HepG2 (cell line): ENCODE measurements at regions not wholly inside any gene's neighbourhood (a gene's known extent, or its start where the extent isn't known, plus 50 kb on each side); places are given as distances from the start of the nearest gene placed in this dataset.

Experiments used
- ATAC-seq: fragments of 200-7000 bp; cut with Tn5 transposase; 3 replicates; pipeline ENCODE4 v1.9.1; 2020; ENCODE audit warnings: mild to moderate bottlenecking, moderate library complexity
- BruUV-seq: library from RNA; stranded (reverse); fragments of 400-500 nt; replicated peaks from 2 replicates; lab custom pipeline; 2021; lab: Mats Ljungman, UMichigan
- CTCF ChIA-PET: fragments of 300-600 bp; formaldehyde crosslinking; extraction: SDS; loops from one replicate; lab custom pipeline; 2021; ENCODE audit warnings: low total read pairs, inconsistent platforms, low intra/inter-chr PET ratio; lab: Yijun Ruan, JAX
- POLR2A ChIA-PET: fragments of 350-600 bp; sonication (Branson Sonifier 250); formaldehyde crosslinking; loops from one replicate; lab custom pipeline; 2020; ENCODE audit warnings: antibody characterized with exemption, inconsistent platforms; lab: Yijun Ruan, JAX
- DNase-seq: peaks from one replicate; pipeline ENCODE4 v3.0.0-alpha.2; 2015; ENCODE audit warnings: low spot score
- FAIRE-seq: peaks from 3 replicates; lab custom pipeline; 2011; peaks lifted over from hg19 to GRCh38; lab: Jason Lieb, UNC
- H2AFZ ChIP-seq: one replicate; pipeline ENCODE4 v1.6.1; 2011; ENCODE audit warnings: low read length, inconsistent platforms
- H3K27ac ChIP-seq: fragments of 300-600 bp; 3 replicates; pipeline ENCODE4 v1.8.0; 2011; ENCODE audit warnings: mixed run types, mild to moderate bottlenecking, mixed read lengths, low read length, inconsistent platforms; ENCODE audit not compliant: insufficient read depth; ENCODE audit errors: extremely low read length
- H3K27me3 ChIP-seq, 2 experiments: fragments of 200-600 bp in 1 of 2; 2 replicates in 1 of 2; 3 replicates in 1 of 2; pipeline versions ENCODE4 v1.6.0 to v1.8.0; 2011; ENCODE audit warnings: low read length in 2 of 2, mild to moderate bottlenecking in 2 of 2, moderate library complexity in 2 of 2, inconsistent platforms in 1 of 2; ENCODE audit not compliant: insufficient read depth in 2 of 2, control insufficient read depth in 1 of 2
- H3K36me3 ChIP-seq, 2 experiments: fragments of 200-600 bp in 1 of 2; replicated peaks in 1 of 2; 2 replicates in 1 of 2; 3 replicates in 1 of 2; pipeline versions ENCODE4 v1.5.1 to v1.8.0; 2011; ENCODE audit warnings: low read length in 2 of 2, inconsistent platforms in 1 of 2; ENCODE audit not compliant: insufficient read depth in 2 of 2, control insufficient read depth in 1 of 2
- H3K4me1 ChIP-seq: 2 replicates; pipeline ENCODE4 v1.5.1; 2012; ENCODE audit warnings: low read length, inconsistent platforms; ENCODE audit not compliant: insufficient read depth
- H3K4me2 ChIP-seq: 2 replicates; pipeline ENCODE4 v1.6.0; 2011; ENCODE audit warnings: low read depth, low read length, inconsistent platforms
- H3K4me3 ChIP-seq, 3 experiments: fragments of 200-600 bp in 1 of 3; sonication (generic), shearing (Covaris generic) in 1 of 3; replicated peaks in 1 of 3; 2 replicates each; pipeline ENCODE4 v1.5.1; 2011 to 2016; ENCODE audit warnings: low read length in 3 of 3, inconsistent platforms in 2 of 3, low read depth in 2 of 3, mild to moderate bottlenecking in 2 of 3, control low read depth in 1 of 3, mixed read lengths in 1 of 3; ENCODE audit not compliant: insufficient read depth in 1 of 3
- H3K79me2 ChIP-seq: one replicate; pipeline ENCODE4 v1.6.1; 2011; ENCODE audit warnings: low read length, inconsistent platforms; ENCODE audit not compliant: insufficient read depth
- H3K9ac ChIP-seq: 2 replicates; pipeline ENCODE4 v1.6.0; 2011; ENCODE audit warnings: mild to moderate bottlenecking, low read depth, low read length, inconsistent platforms; ENCODE audit not compliant: insufficient read depth
- H3K9me3 ChIP-seq: 2 replicates; pipeline ENCODE4 v1.5.1; 2012; ENCODE audit warnings: mild to moderate bottlenecking, low read length
- H4K20me1 ChIP-seq: 2 replicates; pipeline ENCODE4 v1.6.0; 2011; ENCODE audit warnings: inconsistent platforms, mild to moderate bottlenecking, low read length, moderate library complexity; ENCODE audit not compliant: insufficient read depth
- ARID3A ChIP-seq: IDR thresholded peaks from 2 replicates; pipeline ENCODE4 v1.6.1; 2012; ENCODE audit warnings: low read depth, low read length, improper control_type of control experiment
- EP300 ChIP-seq, 3 experiments: sonication (generic) in 1 of 3; formaldehyde crosslinking in 1 of 3; IDR thresholded peaks; 2 replicates each; pipeline versions ENCODE4 v1.5.1 to v1.6.1; 2011 to 2020; ENCODE audit warnings: low read depth in 2 of 3, low read length in 2 of 3, borderline replicate concordance in 1 of 3, improper control_type of control experiment in 1 of 3, mild to moderate bottlenecking in 1 of 3, missing genetic modification reagents in 1 of 3, moderate library complexity in 1 of 3
- FOXA3 ChIP-seq: IDR thresholded peaks from 2 replicates; pipeline ENCODE4 v1.6.1; 2016; ENCODE audit warnings: missing genetic modification reagents, missing compliant biosample characterization
- GFI1 ChIP-seq: sonication (generic); formaldehyde crosslinking; IDR thresholded peaks from 2 replicates; pipeline ENCODE4 v1.5.0; 2020; ENCODE audit warnings: missing genetic modification reagents, mild to moderate bottlenecking, borderline replicate concordance
- MXD3 ChIP-seq: IDR thresholded peaks from 2 replicates; pipeline ENCODE4 v1.6.1; 2016; ENCODE audit warnings: mild to moderate bottlenecking, missing biosample characterization, missing genetic modification reagents
- NFE2L2 ChIP-seq: fragments of 150-350 bp; IDR thresholded peaks from 2 replicates; pipeline ENCODE4 v1.6.1; 2014; ENCODE audit warnings: low read length
- SMAD9 ChIP-seq: sonication (generic); formaldehyde crosslinking; IDR thresholded peaks from 2 replicates; pipeline ENCODE4 v1.5.1; 2020; ENCODE audit warnings: mild to moderate bottlenecking, missing genetic modification reagents
- SOX5 ChIP-seq: IDR thresholded peaks from 2 replicates; pipeline ENCODE4 v1.6.1; 2016; ENCODE audit warnings: borderline replicate concordance
- SOX6 ChIP-seq, 2 experiments: fragments of 450-650 bp in 1 of 2; sonication (generic) in 1 of 2; formaldehyde crosslinking in 1 of 2; IDR thresholded peaks; 2 replicates each; pipeline versions ENCODE4 v1.4.0 to v1.6.1; 2017 to 2020; ENCODE audit warnings: antibody characterized with exemption in 1 of 2, mild to moderate bottlenecking in 1 of 2, missing genetic modification reagents in 1 of 2
- ZBTB34 ChIP-seq: sonication (generic); formaldehyde crosslinking; IDR thresholded peaks from 2 replicates; pipeline ENCODE4 v1.8.0; 2022; ENCODE audit warnings: mild to moderate bottlenecking, missing genetic modification reagents
- ZHX2 ChIP-seq, 2 experiments: sonication (generic) in 1 of 2; formaldehyde crosslinking in 1 of 2; IDR thresholded peaks; 2 replicates each; pipeline versions ENCODE4 v1.6.1 to v1.9.0; 2014 to 2022; ENCODE audit warnings: antibody characterized with exemption in 1 of 2, borderline replicate concordance in 1 of 2, inconsistent platforms in 1 of 2, low read depth in 1 of 2, missing genetic modification reagents in 1 of 2
- ZNF891 ChIP-seq: sonication (generic); formaldehyde crosslinking; IDR thresholded peaks from 2 replicates; pipeline ENCODE4 v1.5.0; 2020; ENCODE audit warnings: mild to moderate bottlenecking, missing genetic modification reagents
- WGBS: methylation state at CpG from one replicate; pipeline ENCODE4 v1.1.6; 2017; ENCODE audit warnings: low lambda C conversion rate; 5-methylcytosine and 5-hydroxymethylcytosine counted together
- in situ Hi-C: cut with HindIII; loops from 2 replicates; pipeline ENCODE4 v1.10.0; 2017; ENCODE audit warnings: low pct_unique_long_range_greater_than_20kb; ENCODE audit not compliant: extremely low pct_ligation_motif_present
- intact Hi-C: fragments of 100-400 bp; cut with micrococcal nuclease; formaldehyde crosslinking; loops from one replicate; pipeline ENCODE4 v1.10.0; 2022; ENCODE audit not compliant: unreplicated experiment

GRCh38 chr6:82086944-82087343 is 160.6 kb downstream of the IBTK start:
- DNase-seq (peak; percentile 81), ATAC-seq (peak; percentile 24; the same call in 1 of the 3 replicates), FAIRE-seq (peak; percentile 71)
- CTCF ChIA-PET = no interaction called here
- Histone ChIP-seq H2AFZ (no peak overlapping the region), H3K79me2 (peaks cover 5% of the 10 kb centered on the region), H3K36me3 (no peaks in the 10 kb centered on the region), H3K4me2 (no peak overlapping the region), H3K9me3 (no peaks in the 10 kb centered on the region), H3K9ac (0 out of 2 replicates have a peak overlapping the region, but pooled peaks have one; percentile 26), H3K27me3 (no peaks in the 10 kb centered on the region), H4K20me1 (no peaks in the 10 kb centered on the region), H3K4me3 (no peak overlapping the region), H3K27ac (peak overlapping the region; percentile 79), H3K4me1 (peaks cover 89% of the 10 kb centered on the region)
- WGBS = 9% methylated on average over 2 of the region's 2 CpGs
- in situ Hi-C loops (no loop called here), intact Hi-C loops (loop anchor here (10.0 kb wide), 1 partner anchor 158 kb away; the partner anchor contains the start of gene IBTK)
- POLR2A ChIA-PET = interaction anchor here (0.6 to 1.1 kb wide), 4 partner anchors 10 to 335 kb away, joined by 3 to 5 read pairs (median 4); partner anchors contain the start of gene TENT5A
- no TSS peak for BruUV-seq
- TF ChIP-seq SOX6 (IDR thresholded peaks at IDR 0.05) = no peak
- 0 out of 2 replicates have a peak, but pooled peaks have one; percentile 21 for TF ChIP-seq SOX6 (CRISPR knock-in tag; IDR thresholded peaks at IDR 0.05)
- TF ChIP-seq ZNF891 (CRISPR knock-in tag) = no peak
- peak; percentile 69 for TF ChIP-seq FOXA3 (CRISPR knock-in tag)
- TF ChIP-seq GFI1 (CRISPR knock-in tag) = no peak
- no peak for TF ChIP-seq MXD3
- peak; percentile 8; the same call in 1 of the 2 replicates for TF ChIP-seq SOX5 (CRISPR knock-in tag)
- no peak for TF ChIP-seq ZBTB34 (CRISPR knock-in tag)
- no peak for TF ChIP-seq SMAD9 (CRISPR knock-in tag)
- no peak for TF ChIP-seq NFE2L2
- peak in 1 of 2 experiments; percentile 75; a peak in 2 of 4 replicates for TF ChIP-seq EP300 (IDR thresholded peaks at IDR 0.05; ENCODE audit: low read depth in 2 of 2, low read length in 2 of 2)
- peak; percentile 36; the same call in 1 of the 2 replicates for TF ChIP-seq EP300 (CRISPR knock-in tag; IDR thresholded peaks at IDR 0.05; ENCODE audit: borderline replicate concordance)
- no peak for TF ChIP-seq ARID3A
- no peak for TF ChIP-seq ZHX2 (IDR thresholded peaks at IDR 0.05; ENCODE audit: low read depth)
- TF ChIP-seq ZHX2 (CRISPR knock-in tag; IDR thresholded peaks at IDR 0.05; ENCODE audit: borderline replicate concordance) = no peak
